KBM-7 (cell line): ENCODE measurements at regions not wholly inside any gene's neighbourhood (a gene's known extent, or its start where the extent isn't known, plus 50 kb on each side); places are given as distances from the start of the nearest gene placed in this dataset.
"Not testable (repeated sequence)": the region's sequence is repeated elsewhere in the genome, so short reads cannot be mapped to it uniquely, and the experiment has no call there.

ENCODE experiments used
- DNase-seq: peaks from one replicate; pipeline ENCODE4 v3.0.0-alpha.2; 2015
- in situ Hi-C: fragments of 300-500 bp; cut with MboI; formaldehyde crosslinking; loops from 2 replicates; pipeline ENCODE4 v1.14.3; 2020; ENCODE audit warnings: low sequenced_read_pairs, low pct_unique_long_range_greater_than_20kb, mixed read lengths

- DNase-seq, result peak; percentile 72
- in situ Hi-C loops, result no loop called here
These were observed 59.1 kb downstream of the ZNF467 start for GRCh38 chr7:149714081-149714909.

DNA sequence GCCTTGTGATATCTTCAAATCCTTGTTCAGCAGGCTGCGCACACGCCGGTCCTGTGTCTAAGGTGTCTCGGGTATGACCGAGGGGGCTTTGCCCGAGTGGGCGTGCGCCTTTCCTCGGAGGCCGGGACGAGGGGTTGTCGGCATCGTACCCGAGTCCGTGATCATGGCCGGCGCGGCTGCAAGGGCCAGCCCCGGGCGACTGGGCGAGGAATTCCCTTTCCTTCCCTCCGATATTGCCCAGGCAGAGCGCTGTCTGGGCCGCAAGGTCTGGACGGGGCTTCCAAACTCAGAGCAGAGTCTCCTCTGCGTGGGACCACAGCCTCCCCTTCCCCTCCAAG, 59.7 kb downstream of the ZNF467 start:
- in situ Hi-C loops, result no loop called here

GRCh38 chr7:149713061-149713730, 60.2 kb downstream of the ZNF467 start:
- no peak for DNase-seq

More for the DNA sequence above, 59.7 kb downstream of the ZNF467 start:
- DNase-seq, result no peak

GRCh38 chr7:149708026-149708425, 65.4 kb downstream of the ZNF467 start:
- in situ Hi-C loops, result no loop called here
- no peak for DNase-seq

More at GRCh38 chr7:149713061-149713730, 60.2 kb downstream of the ZNF467 start:
- in situ Hi-C loops, result no loop called here

- in situ Hi-C loops, result no loop called here
- peak; percentile 82 for DNase-seq
These were observed 65.9 kb downstream of the ZNF467 start for GRCh38 chr7:149707448-149707886.

DNA sequence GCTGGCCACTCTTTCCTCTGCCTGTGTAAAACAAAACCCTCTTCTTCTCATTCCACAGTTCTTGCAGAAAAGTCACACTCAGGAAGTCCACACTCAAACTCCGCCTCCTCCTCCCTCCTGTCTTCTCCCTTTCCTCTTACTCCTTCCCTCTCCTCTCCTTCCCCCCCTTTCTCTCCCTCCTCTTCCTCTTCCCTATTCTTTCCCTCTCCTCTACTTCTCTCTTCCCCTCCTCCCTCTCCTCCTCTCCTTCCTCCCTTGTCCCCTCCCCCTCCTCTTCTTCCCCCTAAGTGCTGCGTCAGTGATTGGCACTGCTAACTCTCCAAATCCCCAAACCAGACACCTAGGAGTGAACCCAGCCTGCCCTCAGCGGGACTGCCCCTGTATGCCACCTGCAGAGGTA, 67.0 kb downstream of the ZNF467 start:
- in situ Hi-C loops, result no loop called here
- no peak for DNase-seq

- in situ Hi-C loops, result no loop called here
- DNase-seq, result no peak
These were observed 68.9 kb downstream of the ZNF467 start for GRCh38 chr7:149704507-149704906.

- no peak for DNase-seq
- in situ Hi-C loops, result no loop called here
These were observed 70.2 kb downstream of the ZNF467 start for GRCh38 chr7:149703044-149703650.

DNA sequence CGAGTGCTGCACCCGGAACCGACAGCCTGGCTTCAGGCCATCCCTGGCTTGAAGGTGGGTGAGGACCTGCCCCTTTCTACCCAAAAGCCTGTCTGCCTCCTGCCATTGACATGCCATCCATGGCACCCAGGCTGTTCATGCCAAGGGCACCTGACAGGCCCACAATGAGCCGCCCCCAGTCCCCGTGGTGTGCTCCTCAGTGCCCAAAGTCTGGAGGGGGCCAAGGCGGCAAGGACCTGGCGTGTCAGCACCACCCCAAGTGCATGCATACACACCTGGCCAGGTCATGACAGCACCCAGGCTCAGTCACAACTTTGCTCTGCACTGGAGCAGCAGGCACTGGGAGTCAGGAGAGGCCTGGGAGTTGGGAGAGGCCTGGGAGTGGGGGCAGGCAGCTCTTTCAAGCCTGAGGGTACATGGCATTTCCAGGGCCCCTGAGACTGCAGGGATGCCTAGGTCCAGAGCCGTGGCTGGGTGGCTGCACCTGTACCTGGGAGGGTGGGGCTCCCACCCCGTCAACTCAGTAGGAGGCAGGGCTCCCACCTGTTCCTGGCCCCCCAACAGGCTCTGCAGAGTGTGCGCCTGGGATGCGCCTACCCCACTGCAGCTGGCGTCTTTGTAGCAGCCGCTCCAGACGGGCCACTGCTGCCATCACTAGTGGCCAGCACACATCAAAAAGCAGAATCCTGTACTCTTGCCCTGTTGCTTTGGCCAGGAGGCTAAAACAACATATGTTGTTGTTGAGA, 71.7 kb downstream of the ZNF467 start:
- DNase-seq, result no peak
- in situ Hi-C loops, result no loop called here

- in situ Hi-C loops, DNase-seq: not testable (repeated sequence)
These were observed 75.6 kb downstream of the ZNF467 start for GRCh38 chr7:149697767-149698166.

- DNase-seq, result no peak
- in situ Hi-C loops, result no loop called here
These were observed 77.1 kb downstream of the ZNF467 start for GRCh38 chr7:149696280-149696679.

DNA sequence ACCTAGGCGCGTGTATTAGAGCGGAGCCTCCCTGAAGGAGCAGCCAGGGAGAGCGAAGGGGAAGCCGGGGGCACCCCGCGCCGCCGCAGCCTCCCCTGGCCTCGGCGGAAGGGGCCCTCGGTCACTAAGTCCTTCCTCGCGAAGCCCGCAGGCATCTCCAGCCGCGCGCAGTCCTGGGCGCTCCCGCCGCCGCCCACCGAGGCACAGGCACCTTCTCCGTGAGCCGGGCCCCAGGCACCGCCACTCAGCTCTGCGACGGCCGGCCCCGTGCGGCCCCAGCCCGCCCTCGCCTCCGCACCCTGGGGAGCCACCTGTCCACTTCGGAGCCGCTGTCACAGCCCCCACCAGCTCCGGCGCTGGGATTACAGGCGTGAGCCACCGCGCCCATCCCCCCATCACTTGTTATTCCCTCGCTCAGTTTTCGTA, 80.8 kb downstream of the ZNF467 start:
- no peak for DNase-seq
- in situ Hi-C loops, result no loop called here

- DNase-seq, result no peak
- in situ Hi-C loops, result no loop called here
These were observed 81.3 kb downstream of the ZNF467 start for GRCh38 chr7:149692056-149692455.

DNA sequence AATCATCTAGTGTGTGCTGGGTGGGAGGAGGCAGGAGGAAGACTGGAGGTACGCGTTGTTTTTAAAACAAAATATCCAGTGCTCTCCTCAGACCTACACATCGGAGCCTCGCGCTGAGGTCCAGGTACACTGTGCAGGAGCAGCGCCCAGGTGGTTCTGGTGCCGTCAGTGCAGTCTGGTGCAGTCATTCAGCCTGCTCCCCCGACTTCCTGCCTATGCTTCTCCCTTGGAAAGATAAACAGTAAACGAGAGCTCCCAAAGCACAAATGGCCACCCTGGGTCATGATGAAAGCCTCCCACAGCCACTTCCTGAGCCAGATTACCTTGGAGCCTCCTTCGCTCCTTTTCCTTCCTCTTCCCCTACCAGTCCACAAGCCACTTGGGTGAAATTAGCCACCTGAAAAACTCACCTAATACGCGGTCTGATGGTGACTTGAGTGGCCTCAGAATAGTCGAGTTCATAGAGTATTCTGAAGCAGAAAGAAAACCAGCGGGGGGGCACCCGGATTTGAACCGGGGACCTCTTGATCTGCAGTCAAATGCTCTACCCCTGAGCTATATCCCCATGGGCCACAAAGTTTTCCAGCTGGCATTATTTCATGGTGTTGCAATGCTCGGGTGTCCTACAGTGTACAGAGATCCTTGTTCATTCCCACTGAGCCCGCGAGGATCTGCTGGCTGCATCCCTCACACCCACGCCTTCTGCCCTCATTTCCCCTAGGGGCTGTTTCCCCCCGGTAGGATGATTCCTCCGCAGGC, 82.5 kb downstream of the ZNF467 start:
- DNase-seq, result peak; percentile 91
- in situ Hi-C loops, result no loop called here

DNA sequence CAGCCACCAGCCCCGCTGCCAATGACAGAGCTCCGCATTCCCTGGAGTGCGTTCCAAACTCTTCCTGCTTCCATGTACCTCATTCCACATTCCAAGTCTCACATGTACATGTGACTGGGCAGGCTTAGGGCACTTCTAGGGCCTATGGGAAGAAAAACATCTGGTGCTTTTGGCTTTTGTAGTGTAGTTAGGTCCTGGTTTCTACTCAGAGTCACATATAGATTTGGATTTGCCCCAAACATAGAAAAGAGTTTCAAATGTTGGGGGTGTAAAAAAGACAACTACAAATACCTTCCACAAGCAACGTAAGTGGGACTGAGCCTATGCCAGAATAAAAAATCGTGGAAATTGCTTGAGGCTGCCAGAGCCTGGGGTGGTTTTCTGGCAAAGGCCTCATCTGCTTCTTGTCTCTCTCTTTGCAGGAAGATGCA, 84.1 kb downstream of the ZNF467 start:
- no peak for DNase-seq
- in situ Hi-C loops, result no loop called here

- in situ Hi-C loops, result no loop called here
These were observed 84.6 kb downstream of the ZNF467 start for GRCh38 chr7:149688836-149689235.

DNA sequence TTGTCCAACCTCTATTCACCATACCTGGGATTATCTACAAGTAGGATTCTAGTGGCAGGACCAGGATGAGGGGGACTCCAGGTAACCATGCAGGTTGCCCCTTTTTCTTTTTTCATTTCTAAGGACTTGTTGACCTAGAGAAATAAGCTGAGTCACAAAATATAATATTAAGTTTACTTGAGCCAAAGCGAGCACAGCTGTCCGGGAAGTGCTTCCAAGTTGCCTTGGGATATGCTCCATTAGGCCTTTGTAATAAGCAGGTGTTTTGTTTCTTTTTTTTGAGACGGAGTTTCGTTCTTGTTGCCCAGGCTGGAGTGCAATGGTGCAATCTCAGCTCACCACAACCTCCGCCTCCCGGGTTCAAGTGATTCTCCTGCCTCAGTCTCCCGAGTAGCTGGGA, 85.6 kb downstream of the ZNF467 start:
- in situ Hi-C loops, DNase-seq: not testable (repeated sequence)

More at GRCh38 chr7:149688836-149689235, 84.6 kb downstream of the ZNF467 start:
- no peak for DNase-seq

DNA sequence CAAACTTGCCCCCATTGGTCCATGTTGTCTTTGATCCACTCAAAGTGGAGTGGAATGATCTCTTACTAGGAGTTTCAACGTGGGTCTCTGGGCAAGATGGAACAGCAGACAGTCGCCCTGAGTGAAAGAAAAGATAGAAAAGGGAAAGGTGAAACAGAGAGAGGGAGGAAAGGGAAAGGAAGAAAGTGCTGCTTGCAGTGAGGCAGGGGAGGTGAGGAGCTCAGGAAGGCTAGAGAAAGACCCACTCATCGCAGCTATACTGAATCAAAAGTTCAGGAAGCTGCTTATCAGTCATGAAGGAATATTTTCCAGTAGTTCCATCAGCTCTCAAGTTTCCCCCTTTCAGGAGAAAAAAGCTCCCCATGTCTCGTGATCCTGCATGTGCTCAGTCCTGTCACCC, 86.9 kb downstream of the ZNF467 start:
- no peak for DNase-seq
- in situ Hi-C loops, result no loop called here

- DNase-seq, result no peak
- in situ Hi-C loops, result no loop called here
These were observed 87.4 kb downstream of the ZNF467 start for GRCh38 chr7:149686011-149686410.
